ENCODE measurements at regions not wholly inside any gene's neighbourhood (a gene's known extent, or its start where the extent isn't known, plus 50 kb on each side); places are given as distances from the start of the nearest gene placed in this dataset.
A peak's percentile ranks its signal among the peaks of the same experiment; 100 is the strongest.

DNA sequence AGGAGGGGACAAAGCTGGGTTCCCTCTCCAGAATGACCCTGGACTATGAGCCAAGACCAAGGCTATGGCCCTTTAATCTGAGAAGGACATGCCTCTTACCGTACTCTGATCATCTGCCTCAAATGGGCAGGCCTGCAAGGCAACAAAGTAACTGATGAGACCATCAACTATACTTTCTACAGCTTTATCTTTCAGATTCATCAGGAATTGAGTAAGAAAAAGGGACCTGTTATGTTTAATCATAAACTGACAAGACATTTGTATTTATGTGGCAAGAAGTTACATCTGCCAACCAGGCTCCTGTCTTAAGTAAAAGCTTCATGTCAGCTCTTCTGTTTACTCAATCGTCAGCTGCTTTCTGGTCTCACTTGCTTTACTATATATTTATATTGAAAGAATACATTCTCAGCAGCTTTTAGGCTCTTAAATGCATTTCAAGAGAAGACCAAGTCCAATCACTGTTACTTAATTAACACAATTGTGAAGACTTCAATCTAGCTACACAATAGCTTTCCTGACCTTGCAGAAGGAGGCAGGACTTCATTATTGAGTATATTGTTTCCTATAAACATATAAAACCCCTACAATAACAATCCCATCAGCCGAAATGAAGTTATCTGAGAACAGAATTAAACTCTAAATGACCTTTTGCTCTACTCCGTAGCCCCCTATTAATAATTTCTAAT, 163.8 kb downstream of the ETAA1 start:
- ChIA-PET POLR2A (no interaction called here), CTCF (no interaction called here)
- BruUV-seq (replicated peaks) = no TSS peak
- no peak overlapping the region for H3K4me3 ChIP-seq (ENCODE audit: low read depth, low read length)
- DNase-seq = no peak
- H3K4me1 Mint-ChIP-seq (ENCODE audit: low read depth, unreplicated experiment) = peaks cover 5% of the 10 kb centered on the region
- no peak overlapping the region for H3K4me3 Mint-ChIP-seq (ENCODE audit: unreplicated experiment)
- no peaks in the 10 kb centered on the region for H3K9me3 ChIP-seq
- no peaks in the 10 kb centered on the region for H3K36me3 Mint-ChIP-seq (ENCODE audit: insufficient read depth, unreplicated experiment)
- H3K9me3 Mint-ChIP-seq (ENCODE audit: unreplicated experiment) = no peaks in the 10 kb centered on the region
- no peaks in the 10 kb centered on the region for H3K36me3 ChIP-seq (ENCODE audit: control insufficient read depth, insufficient read depth, low read length)
- 0 out of 2 replicates have a peak, but pooled peaks cover 3% of the 10 kb centered on the region for H3K4me1 ChIP-seq
- peaks cover 2% of the 10 kb centered on the region for H3K27me3 Mint-ChIP-seq (ENCODE audit: insufficient read depth, unreplicated experiment)
- H3K27me3 ChIP-seq (replicated peaks; ENCODE audit: control insufficient read depth, insufficient read depth, low read length) = no peaks in the 10 kb centered on the region
- no peak for TF ChIP-seq CTCF (IDR thresholded peaks at IDR 0.05; ENCODE audit: insufficient read depth in 1 of 2, low read depth in 1 of 2, low read length in 1 of 2, severe bottlenecking in 1 of 2, unreplicated experiment in 1 of 2)
- no peak overlapping the region for H3K27ac Mint-ChIP-seq (ENCODE audit: unreplicated experiment)
- intact Hi-C loops (cut with micrococcal nuclease; ENCODE audit: unreplicated experiment) = no loop called here

DNA sequence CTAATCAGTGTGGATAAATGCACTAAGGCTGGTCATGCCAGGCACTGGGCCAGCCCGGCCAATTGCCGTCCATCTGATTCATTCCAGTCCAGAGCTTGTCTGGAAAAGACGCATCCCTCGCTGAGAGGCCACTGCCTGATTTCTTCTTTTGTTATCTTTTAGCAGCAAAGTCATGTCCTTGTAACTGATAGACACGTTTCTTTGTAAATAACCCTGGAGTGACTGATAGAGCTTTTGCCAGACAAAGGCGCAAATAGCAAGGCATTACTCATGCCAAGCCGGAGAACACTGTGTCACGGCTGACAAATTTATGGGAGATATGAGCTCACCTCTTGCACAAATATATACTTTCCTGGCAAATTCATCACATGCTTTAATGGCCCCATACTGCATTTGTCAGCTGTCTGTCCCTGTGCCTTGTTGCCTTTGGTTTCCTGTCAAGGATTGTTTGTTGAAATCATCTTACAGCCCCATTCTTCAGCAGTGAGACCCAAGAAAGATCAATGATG, 164.4 kb downstream of the ETAA1 start:
- H3K36me3 Mint-ChIP-seq (ENCODE audit: insufficient read depth, unreplicated experiment) = no peaks in the 10 kb centered on the region
- CTCF ChIA-PET = no interaction called here
- intact Hi-C loops (cut with micrococcal nuclease; ENCODE audit: unreplicated experiment) = no loop called here
- Histone ChIP-seq H3K36me3 (ENCODE audit: control insufficient read depth, insufficient read depth, low read length) (no peaks in the 10 kb centered on the region), H3K4me3 (ENCODE audit: low read depth, low read length) (no peak overlapping the region), H3K4me1 (0 out of 2 replicates have a peak, but pooled peaks cover 3% of the 10 kb centered on the region), H3K9me3 (no peaks in the 10 kb centered on the region), H3K27me3 (replicated peaks; ENCODE audit: control insufficient read depth, insufficient read depth, low read length) (no peaks in the 10 kb centered on the region)
- H3K9me3 Mint-ChIP-seq (ENCODE audit: unreplicated experiment) = peaks cover 3% of the 10 kb centered on the region
- H3K27me3 Mint-ChIP-seq (ENCODE audit: insufficient read depth, unreplicated experiment) = peaks cover 2% of the 10 kb centered on the region
- H3K4me3 Mint-ChIP-seq (ENCODE audit: unreplicated experiment) = no peak overlapping the region
- H3K27ac Mint-ChIP-seq (ENCODE audit: unreplicated experiment) = no peak overlapping the region
- POLR2A ChIA-PET = no interaction called here
- H3K4me1 Mint-ChIP-seq (ENCODE audit: low read depth, unreplicated experiment) = peaks cover 5% of the 10 kb centered on the region
- peak in 1 of 2 experiments; percentile 3 for DNase-seq
- no peak for TF ChIP-seq CTCF (IDR thresholded peaks at IDR 0.05; ENCODE audit: insufficient read depth in 1 of 2, low read depth in 1 of 2, low read length in 1 of 2, severe bottlenecking in 1 of 2, unreplicated experiment in 1 of 2)
- BruUV-seq (replicated peaks) = no TSS peak

- H3K36me3 ChIP-seq (ENCODE audit: control insufficient read depth, insufficient read depth, low read length) = no peaks in the 10 kb centered on the region
- BruUV-seq (replicated peaks) = no TSS peak
- H3K4me1 ChIP-seq = 0 out of 2 replicates have a peak, but pooled peaks cover 3% of the 10 kb centered on the region
- Mint-ChIP-seq H3K4me1 (ENCODE audit: low read depth, unreplicated experiment) (peaks cover 5% of the 10 kb centered on the region), H3K36me3 (ENCODE audit: insufficient read depth, unreplicated experiment) (no peaks in the 10 kb centered on the region), H3K4me3 (ENCODE audit: unreplicated experiment) (no peak overlapping the region), H3K9me3 (ENCODE audit: unreplicated experiment) (peaks cover 9% of the 10 kb centered on the region), H3K27ac (ENCODE audit: unreplicated experiment) (no peak overlapping the region), H3K27me3 (ENCODE audit: insufficient read depth, unreplicated experiment) (peaks cover 3% of the 10 kb centered on the region)
- no peak overlapping the region for H3K4me3 ChIP-seq (ENCODE audit: low read depth, low read length)
- ChIA-PET CTCF (no interaction called here), POLR2A (no interaction called here)
- no peaks in the 10 kb centered on the region for H3K27me3 ChIP-seq (replicated peaks; ENCODE audit: control insufficient read depth, insufficient read depth, low read length)
- no peak for TF ChIP-seq CTCF (IDR thresholded peaks at IDR 0.05; ENCODE audit: insufficient read depth in 1 of 2, low read depth in 1 of 2, low read length in 1 of 2, severe bottlenecking in 1 of 2, unreplicated experiment in 1 of 2)
- DNase-seq = no peak
- intact Hi-C loops (cut with micrococcal nuclease; ENCODE audit: unreplicated experiment) = no loop called here
- no peaks in the 10 kb centered on the region for H3K9me3 ChIP-seq
These were observed 166.9 kb downstream of the ETAA1 start for GRCh38 chr2:67564076-67564475.
